CMK (cell line): ENCODE measurements at regions not wholly inside any gene's neighbourhood (a gene's known extent, or its start where the extent isn't known, plus 50 kb on each side); places are given as distances from the start of the nearest gene placed in this dataset.
"Not testable (repeated sequence)": the region's sequence is repeated elsewhere in the genome, so short reads cannot be mapped to it uniquely, and the experiment has no call there.

ENCODE experiments used
- DNase-seq: peaks from one replicate; pipeline ENCODE4 v3.0.0-alpha.2; 2010; ENCODE audit warnings: low read depth

- no peak for DNase-seq
Measured at GRCh38 chr5:18354828-18355227, 720.6 kb downstream of the TAF11L14 start.

GRCh38 chr5:18357486-18357885 lies 723.2 kb downstream of the TAF11L14 start:
- DNase-seq = no peak

- no peak for DNase-seq
Measured at GRCh38 chr5:18366234-18366633, 732.0 kb downstream of the TAF11L14 start.

- no peak for DNase-seq
Measured at GRCh38 chr5:18370531-18370930, 736.3 kb downstream of the TAF11L14 start.

GRCh38 chr5:18375641-18376040 lies 741.4 kb downstream of the TAF11L14 start:
- DNase-seq = no peak

GRCh38 chr5:18378066-18378465 lies 743.8 kb downstream of the TAF11L14 start:
- DNase-seq = no peak

GRCh38 chr5:18379189-18379588 lies 744.9 kb downstream of the TAF11L14 start:
- DNase-seq = no peak

GRCh38 chr5:18380729-18381362 lies 746.6 kb downstream of the TAF11L14 start:
- DNase-seq = no peak

- no peak for DNase-seq
Measured at GRCh38 chr5:18393565-18394442, 759.5 kb downstream of the TAF11L14 start.

- DNase-seq = no peak
Measured at GRCh38 chr5:18394443-18394804, 760.2 kb downstream of the TAF11L14 start.

- DNase-seq = no peak
Measured at GRCh38 chr5:18395126-18396110, 761.2 kb downstream of the TAF11L14 start.

- DNase-seq = no peak
Measured at GRCh38 chr5:18397371-18397770, 763.1 kb downstream of the TAF11L14 start.

GRCh38 chr5:18397891-18398290 lies 763.6 kb downstream of the TAF11L14 start:
- no peak for DNase-seq

GRCh38 chr5:18399461-18400327 lies 765.4 kb downstream of the TAF11L14 start:
- DNase-seq = not testable (repeated sequence)

- DNase-seq = no peak
Measured at GRCh38 chr5:18403141-18403540, 768.9 kb downstream of the TAF11L14 start.

- DNase-seq = no peak
Measured at GRCh38 chr5:18403941-18404438, 769.7 kb downstream of the TAF11L14 start.

GRCh38 chr5:18420711-18421110 lies 786.5 kb downstream of the TAF11L14 start:
- no peak for DNase-seq

GRCh38 chr5:18433336-18433735 lies 799.1 kb downstream of the TAF11L14 start:
- no peak for DNase-seq

- DNase-seq = no peak
Measured at GRCh38 chr5:18438126-18438525, 803.9 kb downstream of the TAF11L14 start.

GRCh38 chr5:18455521-18455920 lies 821.3 kb downstream of the TAF11L14 start:
- no peak for DNase-seq

- DNase-seq = no peak
Measured at GRCh38 chr5:18457255-18457654, 823.0 kb downstream of the TAF11L14 start.
